RWPE1 (cell line): ENCODE measurements at regions not wholly inside any gene's neighbourhood (a gene's known extent, or its start where the extent isn't known, plus 50 kb on each side); places are given as distances from the start of the nearest gene placed in this dataset.

Experiments
- CTCF ChIA-PET: fragments of 350-600 bp; sonication (Branson Sonifier 250); formaldehyde crosslinking; extraction: SDS; loops from one replicate; lab custom pipeline; 2021; lab: Yijun Ruan, JAX
- POLR2A ChIA-PET: fragments of 400-600 bp; formaldehyde crosslinking; extraction: SDS; loops from one replicate; lab custom pipeline; 2020; ENCODE audit warnings: antibody characterized with exemption; ENCODE audit not compliant: low non-redundant PET; lab: Yijun Ruan, JAX
- DNase-seq: peaks from one replicate; pipeline ENCODE4 v3.0.0; 2012; ENCODE audit warnings: low spot score
- H3K27ac ChIP-seq: fragments of 450-650 bp; 2 replicates; pipeline ENCODE4 v1.5.1; 2017
- TF ChIP-seq, protein P1 (sequence below): fragments of 450-650 bp; conservative IDR thresholded peaks from 2 replicates; pipeline ENCODE4 v1.5.1; 2017; ENCODE audit warnings: low read depth, mild to moderate bottlenecking

- CTCF ChIA-PET: no interaction called here
- no peak for DNase-seq
- TF ChIP-seq, protein P1, sequence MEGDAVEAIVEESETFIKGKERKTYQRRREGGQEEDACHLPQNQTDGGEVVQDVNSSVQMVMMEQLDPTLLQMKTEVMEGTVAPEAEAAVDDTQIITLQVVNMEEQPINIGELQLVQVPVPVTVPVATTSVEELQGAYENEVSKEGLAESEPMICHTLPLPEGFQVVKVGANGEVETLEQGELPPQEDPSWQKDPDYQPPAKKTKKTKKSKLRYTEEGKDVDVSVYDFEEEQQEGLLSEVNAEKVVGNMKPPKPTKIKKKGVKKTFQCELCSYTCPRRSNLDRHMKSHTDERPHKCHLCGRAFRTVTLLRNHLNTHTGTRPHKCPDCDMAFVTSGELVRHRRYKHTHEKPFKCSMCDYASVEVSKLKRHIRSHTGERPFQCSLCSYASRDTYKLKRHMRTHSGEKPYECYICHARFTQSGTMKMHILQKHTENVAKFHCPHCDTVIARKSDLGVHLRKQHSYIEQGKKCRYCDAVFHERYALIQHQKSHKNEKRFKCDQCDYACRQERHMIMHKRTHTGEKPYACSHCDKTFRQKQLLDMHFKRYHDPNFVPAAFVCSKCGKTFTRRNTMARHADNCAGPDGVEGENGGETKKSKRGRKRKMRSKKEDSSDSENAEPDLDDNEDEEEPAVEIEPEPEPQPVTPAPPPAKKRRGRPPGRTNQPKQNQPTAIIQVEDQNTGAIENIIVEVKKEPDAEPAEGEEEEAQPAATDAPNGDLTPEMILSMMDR: no peak
- H3K27ac ChIP-seq: no peak overlapping the region
- POLR2A ChIA-PET: no interaction called here
Measured at GRCh38 chr7:68243128-68243527, 1246.5 kb downstream of the TYW1 start.

GRCh38 chr7:68244389-68244788 lies 1247.8 kb downstream of the TYW1 start:
- DNase-seq: no peak
- TF ChIP-seq, protein P1: no peak
- ChIA-PET POLR2A (no interaction called here), CTCF (no interaction called here)
- H3K27ac ChIP-seq: no peak overlapping the region

DNA sequence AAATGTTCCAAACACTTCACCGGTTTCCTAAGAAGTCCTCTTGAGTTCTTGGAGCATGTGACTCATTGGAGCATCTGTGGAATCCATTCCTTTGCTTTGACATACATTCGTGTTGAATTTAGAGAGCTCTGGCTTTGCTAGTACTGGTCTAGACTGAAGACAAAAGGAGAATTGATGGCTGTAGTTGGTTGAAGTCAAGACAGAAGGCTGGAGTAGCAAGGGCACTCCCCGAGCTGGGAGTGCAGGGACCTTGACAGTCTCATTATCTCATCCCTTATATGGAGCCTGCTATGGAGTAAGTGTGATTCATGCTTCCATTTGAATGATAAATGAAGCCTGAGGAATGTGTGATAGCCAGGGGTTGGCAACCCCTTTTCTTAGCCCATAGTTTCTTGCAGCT lies 1249.1 kb downstream of the TYW1 start:
- TF ChIP-seq, protein P1: no peak
- no peak overlapping the region for H3K27ac ChIP-seq
- DNase-seq: no peak
- CTCF ChIA-PET: no interaction called here
- POLR2A ChIA-PET: no interaction called here

DNA sequence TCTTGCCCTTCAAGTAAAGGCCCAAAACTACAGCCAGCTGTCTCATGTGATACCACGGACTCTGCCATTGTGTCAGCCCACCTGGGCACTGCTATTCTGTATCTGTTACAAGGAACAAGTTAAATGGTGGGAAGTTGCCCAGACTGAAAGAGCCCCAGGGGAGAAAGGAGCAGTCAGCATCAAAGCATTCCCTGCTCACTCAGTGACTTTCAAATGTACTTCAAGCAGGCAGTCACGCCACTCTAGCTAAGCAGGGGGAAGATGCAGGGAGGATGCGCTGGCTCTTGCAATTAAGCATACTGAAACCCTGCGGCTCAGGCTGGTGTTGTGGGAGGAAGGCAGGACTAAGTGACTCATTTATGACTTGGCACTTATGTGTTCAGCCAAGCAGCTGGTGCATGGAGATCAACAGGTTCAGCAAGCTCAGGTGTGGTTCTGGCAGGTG lies 1249.6 kb downstream of the TYW1 start:
- TF ChIP-seq, protein P1: no peak
- POLR2A ChIA-PET: no interaction called here
- CTCF ChIA-PET: no interaction called here
- no peak overlapping the region for H3K27ac ChIP-seq
- DNase-seq: peak; percentile 6

GRCh38 chr7:68247126-68247525 lies 1250.5 kb downstream of the TYW1 start:
- no peak for DNase-seq
- ChIA-PET CTCF (no interaction called here), POLR2A (no interaction called here)
- TF ChIP-seq, protein P1: no peak
- no peak overlapping the region for H3K27ac ChIP-seq

- H3K27ac ChIP-seq: no peak overlapping the region
- no peak for DNase-seq
- TF ChIP-seq, protein P1: no peak
- POLR2A ChIA-PET: no interaction called here
- CTCF ChIA-PET: no interaction called here
Measured at GRCh38 chr7:68247571-68247970, 1250.9 kb downstream of the TYW1 start.
